ENCODE measurements at regions not wholly inside any gene's neighbourhood (a gene's known extent, or its start where the extent isn't known, plus 50 kb on each side); places are given as distances from the start of the nearest gene placed in this dataset.

GRCh38 chr20:6665621-6666355 is 101.7 kb upstream of the BMP2 start:
- H4K5ac ChIP-seq (ENCODE audit: insufficient read length, low read depth, low read length) = no peak overlapping the region
- 82% methylated on average over 5 of the region's 5 CpGs; no CpG with 5 or more reads in 1 of the 2 experiments for WGBS, 2 experiments (ENCODE audit: extremely low coverage in 1 of 2, insufficient coverage in 1 of 2, insufficient read length in 1 of 2, insufficient replicate concordance in 2 of 2, low coverage in 1 of 2, low lambda C conversion rate in 2 of 2, missing lambda C conversion rate in 1 of 2)
- no peak overlapping the region for H2BK15ac ChIP-seq (ENCODE audit: low read length)
- POLR2A ChIA-PET (ENCODE audit: partially characterized antibody) = no interaction called here
- no peak overlapping the region for H3K56ac ChIP-seq (replicated peaks; ENCODE audit: insufficient read length, low read depth, low read length)
- no peaks in the 10 kb centered on the region for H3K27me3 ChIP-seq (replicated peaks in 1 of 4; ENCODE audit: control insufficient read depth in 3 of 4, extremely low read depth in 1 of 4, insufficient read depth in 3 of 4, low read length in 3 of 4)
- FAIRE-seq (no peak), DNase-seq (ENCODE audit: low read depth in 1 of 2, low spot score in 2 of 2) (no peak)
- no peak overlapping the region for H3K4me3 ChIP-seq (ENCODE audit: extremely low read depth in 1 of 4, insufficient read depth in 2 of 4, low read depth in 3 of 4, low read length in 4 of 4)
- H3K4me2 ChIP-seq (ENCODE audit: insufficient read depth in 1 of 2, low read depth in 2 of 2, low read length in 2 of 2) = no peak overlapping the region
- no peak overlapping the region for H3K4ac ChIP-seq (replicated peaks; ENCODE audit: insufficient read length, low read depth, low read length)
- H3K9ac ChIP-seq (replicated peaks in 1 of 4; ENCODE audit: extremely low read depth in 1 of 4, low read depth in 3 of 4, low read length in 3 of 4) = no peak overlapping the region
- H2AFZ ChIP-seq (ENCODE audit: low read length) = 0 out of 2 replicates have a peak overlapping the region, but pooled peaks have one; percentile 11
- no peak overlapping the region for H2BK5ac ChIP-seq (ENCODE audit: low read depth, low read length)
- H3K4me1 ChIP-seq (replicated peaks in 1 of 4; ENCODE audit: control insufficient read depth in 3 of 4, insufficient read depth in 4 of 4, low read length in 3 of 4) = 0 out of 7 replicates have a peak, but pooled peaks cover 0 to 3% (median 0%) of the 10 kb centered on the region in 4 experiments
- H4K91ac ChIP-seq (replicated peaks; ENCODE audit: insufficient read length, low read length) = no peak overlapping the region
- H3K18ac ChIP-seq (ENCODE audit: extremely low read depth, low read length) = no peak overlapping the region
- H3K79me2 ChIP-seq (ENCODE audit: control insufficient read depth in 1 of 2, insufficient read depth in 2 of 2, low read length in 2 of 2) = no peaks in the 10 kb centered on the region
- no peaks in the 10 kb centered on the region for H3K36me3 ChIP-seq (ENCODE audit: control insufficient read depth in 2 of 4, insufficient read depth in 4 of 4, low read length in 3 of 4)
- H4K20me1 ChIP-seq (replicated peaks in 1 of 2; ENCODE audit: control insufficient read depth in 1 of 2, insufficient read depth in 2 of 2, low read length in 2 of 2) = no peaks in the 10 kb centered on the region
- H4K8ac ChIP-seq (ENCODE audit: extremely low read depth, insufficient read depth, low read length) = no peak overlapping the region
- H3K79me1 ChIP-seq (ENCODE audit: low read depth, low read length) = no peaks in the 10 kb centered on the region
- no peak overlapping the region for H2BK20ac ChIP-seq (ENCODE audit: low read length)
- no peaks in the 10 kb centered on the region for H3K9me3 ChIP-seq (ENCODE audit: insufficient read depth in 2 of 2, low read depth in 1 of 2, low read length in 1 of 2)
- no peak overlapping the region for H2BK120ac ChIP-seq (replicated peaks; ENCODE audit: low read depth, low read length)
- no peak overlapping the region for H3K14ac ChIP-seq (ENCODE audit: insufficient read length)
- no peak overlapping the region for H3K23ac ChIP-seq (ENCODE audit: insufficient read length)
- no peaks in the 10 kb centered on the region; the same call in 1 of the 2 replicates for H3K23me2 ChIP-seq (ENCODE audit: low read depth, low read length)
- no peak overlapping the region for H2BK12ac ChIP-seq (ENCODE audit: low read depth, low read length)
- no peak overlapping the region for H3K27ac ChIP-seq (ENCODE audit: low read depth, low read length)
- CTCF ChIA-PET (ENCODE audit: partially characterized antibody) = interaction anchor here (1.0 kb wide), 1 partner anchor 620 kb away, joined by 5 read pairs; no protein-coding TSS in a partner anchor
- H2AK5ac ChIP-seq (ENCODE audit: low read depth, low read length) = no peak overlapping the region
- no peak for TF ChIP-seq CTBP2 (IDR thresholded peaks at IDR 0.05; ENCODE audit: borderline replicate concordance, insufficient read depth, insufficient read length, low read length)
- TF ChIP-seq RBBP5 (IDR thresholded peaks at IDR 0.05; ENCODE audit: borderline replicate concordance, low read depth, low read length) = no peak
- TF ChIP-seq RFX5 (IDR thresholded peaks at IDR 0.05; ENCODE audit: borderline replicate concordance, low read depth, low read length) = no peak
- TF ChIP-seq HDAC2 (IDR thresholded peaks at IDR 0.05; ENCODE audit: borderline replicate concordance in 1 of 2, low read depth in 2 of 2, low read length in 2 of 2) = no peak
- TF ChIP-seq FOSL1 (IDR thresholded peaks at IDR 0.05; ENCODE audit: insufficient read depth, low read depth, low read length) = no peak
- no peak for TF ChIP-seq SAP30 (IDR thresholded peaks at IDR 0.05; ENCODE audit: insufficient read depth, insufficient replicate concordance, low read length)
- TF ChIP-seq MAX (IDR thresholded peaks at IDR 0.05) = no peak
- TF ChIP-seq POLR2AphosphoS5 (IDR thresholded peaks at IDR 0.05; ENCODE audit: low read depth, low read length) = no peak
- no peak for TF ChIP-seq TEAD4 (IDR thresholded peaks at IDR 0.05; ENCODE audit: low read depth, low read length)
- TF ChIP-seq NRF1 (IDR thresholded peaks at IDR 0.05; ENCODE audit: low read depth, low read length) = no peak
- TF ChIP-seq GTF2F1 (IDR thresholded peaks at IDR 0.05; ENCODE audit: borderline replicate concordance, low read depth, low read length) = no peak
- no peak for TF ChIP-seq TAF1 (IDR thresholded peaks at IDR 0.05; ENCODE audit: low read depth, low read length)
